OCI-LY7 (cell line): ENCODE measurements at regions not wholly inside any gene's neighbourhood (a gene's known extent, or its start where the extent isn't known, plus 50 kb on each side); places are given as distances from the start of the nearest gene placed in this dataset.

Experiments
- BruUV-seq: library from RNA; stranded (reverse); fragments of 400-500 nt; replicated peaks from 2 replicates; lab custom pipeline; 2021; lab: Mats Ljungman, UMichigan
- CTCF ChIA-PET: fragments of 300-600 bp; sonication (Branson Sonifier 250); formaldehyde crosslinking; loops from one replicate; lab custom pipeline; 2022; ENCODE audit warnings: antibody characterized with exemption; ENCODE audit not compliant: unreplicated experiment; lab: Charles Lee
- POLR2A ChIA-PET: fragments of 300-600 bp; sonication (Branson Sonifier 250); formaldehyde crosslinking; loops from one replicate; lab custom pipeline; 2022; ENCODE audit warnings: antibody characterized with exemption; lab: Charles Lee
- DNase-seq: peaks from one replicate; pipeline ENCODE4 v3.0.0-alpha.2; 2015; ENCODE audit warnings: low spot score
- H2AFZ ChIP-seq: fragments of 200-600 bp; sonication (generic), shearing (Covaris generic); 2 replicates; pipeline ENCODE4 v1.6.1; 2014; ENCODE audit warnings: mild to moderate bottlenecking, antibody characterized with exemption, low read length, moderate library complexity
- H3K27ac ChIP-seq: fragments of 200-600 bp; sonication (generic); 2 replicates; pipeline ENCODE4 v1.5.1; 2014; ENCODE audit warnings: mixed run types, low read depth, mild to moderate bottlenecking, moderate library complexity, low read length, inconsistent platforms; ENCODE audit not compliant: poor library complexity, severe bottlenecking
- H3K36me3 ChIP-seq: fragments of 200-600 bp; sonication (generic); 2 replicates; pipeline ENCODE4 v1.6.1; 2014; ENCODE audit warnings: mild to moderate bottlenecking, antibody characterized with exemption, low read length, moderate library complexity, mixed read lengths; ENCODE audit not compliant: insufficient read depth
- H3K4me1 ChIP-seq: fragments of 200-600 bp; sonication (generic); 2 replicates; pipeline ENCODE4 v1.5.1; 2014; ENCODE audit warnings: mild to moderate bottlenecking, low read length; ENCODE audit not compliant: insufficient read depth, poor library complexity, severe bottlenecking
- H3K4me2 ChIP-seq: fragments of 200-600 bp; sonication (generic); 2 replicates; pipeline ENCODE4 v1.6.1; 2014; ENCODE audit warnings: mild to moderate bottlenecking, low read length
- H3K4me3 ChIP-seq: fragments of 200-600 bp; sonication (generic); 2 replicates; pipeline ENCODE4 v1.5.1; 2014; ENCODE audit warnings: mild to moderate bottlenecking, low read depth, low read length; ENCODE audit not compliant: poor library complexity, severe bottlenecking
- H3K79me2 ChIP-seq: fragments of 200-600 bp; sonication (generic); 2 replicates; pipeline ENCODE4 v1.6.1; 2016; ENCODE audit warnings: low read depth, mild to moderate bottlenecking, low read length, moderate library complexity, mixed read lengths; ENCODE audit not compliant: insufficient read depth
- H3K9me2 ChIP-seq: fragments of 200-600 bp; sonication (generic); 2 replicates; pipeline ENCODE4 v1.6.1; 2016; ENCODE audit warnings: mild to moderate bottlenecking, low read length, mixed read lengths; ENCODE audit not compliant: insufficient read depth
- H3K9me3 ChIP-seq: fragments of 200-600 bp; sonication (generic); 2 replicates; pipeline ENCODE4 v1.6.1; 2014; ENCODE audit warnings: mild to moderate bottlenecking, mixed run types, low read length, mixed read lengths
- H4K20me1 ChIP-seq: fragments of 200-600 bp; sonication (generic); 2 replicates; pipeline ENCODE4 v1.6.1; 2014; ENCODE audit warnings: mild to moderate bottlenecking, antibody characterized with exemption, low read length, moderate library complexity, mixed read lengths; ENCODE audit not compliant: insufficient read depth
- EZH2phosphoT487 ChIP-seq: fragments of 200-600 bp; sonication (generic); IDR thresholded peaks from 2 replicates; pipeline ENCODE4 v1.6.1; 2018; ENCODE audit warnings: low read depth, borderline replicate concordance, mild to moderate bottlenecking, mixed run types, antibody characterized with exemption, low read length, moderate library complexity, mixed read lengths
- intact Hi-C: fragments of 100-400 bp; cut with micrococcal nuclease; formaldehyde crosslinking; loops from one replicate; pipeline ENCODE4 v1.10.0; 2022; ENCODE audit not compliant: unreplicated experiment
- TF ChIP-seq, protein P1 (sequence below): fragments of 200-600 bp; sonication (generic); conservative IDR thresholded peaks from 2 replicates; pipeline ENCODE4 v1.5.1; 2014; ENCODE audit warnings: mild to moderate bottlenecking, antibody characterized with exemption, low read length, moderate library complexity, mixed read lengths

DNA sequence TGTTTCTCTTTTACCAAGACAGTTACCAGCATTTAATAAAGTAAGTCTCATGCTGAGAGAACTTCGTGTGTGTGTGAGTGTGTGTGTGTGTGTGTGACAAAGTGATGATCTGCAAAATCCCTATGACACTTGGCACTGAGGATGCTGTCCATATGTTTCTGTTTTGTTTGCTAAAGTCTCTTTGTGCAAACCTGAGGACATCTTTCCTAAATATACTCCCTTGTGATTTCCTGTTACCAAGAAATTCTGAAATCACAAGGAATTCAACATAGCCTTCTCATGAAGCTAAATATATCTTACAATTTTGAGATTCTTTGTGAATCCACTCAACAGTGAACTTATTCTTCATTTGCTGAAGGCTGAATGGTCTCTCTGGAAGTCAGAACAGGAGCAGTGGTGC, 1359.7 kb upstream of the NRXN1 start:
- Histone ChIP-seq H2AFZ (no peak overlapping the region), H3K4me2 (no peak overlapping the region), H3K4me1 (no peaks in the 10 kb centered on the region), H3K79me2 (no peaks in the 10 kb centered on the region), H3K27ac (no peak overlapping the region), H3K9me3 (no peaks in the 10 kb centered on the region), H4K20me1 (no peaks in the 10 kb centered on the region), H3K4me3 (no peak overlapping the region), H3K36me3 (no peaks in the 10 kb centered on the region), H3K9me2 (no peaks in the 10 kb centered on the region)
- intact Hi-C loops = no loop called here
- ChIA-PET CTCF (no interaction called here), POLR2A (no interaction called here)
- no peak for DNase-seq
- BruUV-seq = no TSS peak
- TF ChIP-seq, protein P1, sequence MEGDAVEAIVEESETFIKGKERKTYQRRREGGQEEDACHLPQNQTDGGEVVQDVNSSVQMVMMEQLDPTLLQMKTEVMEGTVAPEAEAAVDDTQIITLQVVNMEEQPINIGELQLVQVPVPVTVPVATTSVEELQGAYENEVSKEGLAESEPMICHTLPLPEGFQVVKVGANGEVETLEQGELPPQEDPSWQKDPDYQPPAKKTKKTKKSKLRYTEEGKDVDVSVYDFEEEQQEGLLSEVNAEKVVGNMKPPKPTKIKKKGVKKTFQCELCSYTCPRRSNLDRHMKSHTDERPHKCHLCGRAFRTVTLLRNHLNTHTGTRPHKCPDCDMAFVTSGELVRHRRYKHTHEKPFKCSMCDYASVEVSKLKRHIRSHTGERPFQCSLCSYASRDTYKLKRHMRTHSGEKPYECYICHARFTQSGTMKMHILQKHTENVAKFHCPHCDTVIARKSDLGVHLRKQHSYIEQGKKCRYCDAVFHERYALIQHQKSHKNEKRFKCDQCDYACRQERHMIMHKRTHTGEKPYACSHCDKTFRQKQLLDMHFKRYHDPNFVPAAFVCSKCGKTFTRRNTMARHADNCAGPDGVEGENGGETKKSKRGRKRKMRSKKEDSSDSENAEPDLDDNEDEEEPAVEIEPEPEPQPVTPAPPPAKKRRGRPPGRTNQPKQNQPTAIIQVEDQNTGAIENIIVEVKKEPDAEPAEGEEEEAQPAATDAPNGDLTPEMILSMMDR = no peak
- no peak for TF ChIP-seq EZH2phosphoT487

DNA sequence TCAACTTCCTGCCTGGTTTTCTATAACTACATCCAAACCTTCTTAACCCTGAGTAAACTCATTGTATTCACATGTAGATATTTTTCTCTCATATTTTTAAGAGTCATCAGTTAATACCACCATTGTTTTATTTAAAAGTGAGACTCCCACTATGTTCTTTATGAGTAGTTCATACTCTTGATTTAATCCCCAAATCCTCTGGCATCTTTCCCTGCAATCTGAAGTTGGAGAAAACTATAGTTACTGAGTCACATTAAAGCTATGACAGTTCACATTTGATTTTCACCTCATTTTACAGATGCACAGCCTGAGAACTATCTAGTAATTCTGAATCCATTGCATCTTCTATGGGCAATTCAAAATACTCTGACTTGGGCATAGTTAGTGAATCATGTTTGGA, 1358.7 kb upstream of the NRXN1 start:
- CTCF ChIA-PET = no interaction called here
- H3K4me3 ChIP-seq = no peak overlapping the region
- intact Hi-C loops = no loop called here
- no peak overlapping the region for H3K4me2 ChIP-seq
- POLR2A ChIA-PET = no interaction called here
- TF ChIP-seq EZH2phosphoT487 = no peak
- no peaks in the 10 kb centered on the region for H4K20me1 ChIP-seq
- H3K9me2 ChIP-seq = no peaks in the 10 kb centered on the region
- no peak overlapping the region for H2AFZ ChIP-seq
- H3K36me3 ChIP-seq = no peaks in the 10 kb centered on the region
- no TSS peak for BruUV-seq
- no peaks in the 10 kb centered on the region for H3K79me2 ChIP-seq
- H3K9me3 ChIP-seq = no peaks in the 10 kb centered on the region
- H3K4me1 ChIP-seq = no peaks in the 10 kb centered on the region
- DNase-seq = no peak
- H3K27ac ChIP-seq = no peak overlapping the region

DNA sequence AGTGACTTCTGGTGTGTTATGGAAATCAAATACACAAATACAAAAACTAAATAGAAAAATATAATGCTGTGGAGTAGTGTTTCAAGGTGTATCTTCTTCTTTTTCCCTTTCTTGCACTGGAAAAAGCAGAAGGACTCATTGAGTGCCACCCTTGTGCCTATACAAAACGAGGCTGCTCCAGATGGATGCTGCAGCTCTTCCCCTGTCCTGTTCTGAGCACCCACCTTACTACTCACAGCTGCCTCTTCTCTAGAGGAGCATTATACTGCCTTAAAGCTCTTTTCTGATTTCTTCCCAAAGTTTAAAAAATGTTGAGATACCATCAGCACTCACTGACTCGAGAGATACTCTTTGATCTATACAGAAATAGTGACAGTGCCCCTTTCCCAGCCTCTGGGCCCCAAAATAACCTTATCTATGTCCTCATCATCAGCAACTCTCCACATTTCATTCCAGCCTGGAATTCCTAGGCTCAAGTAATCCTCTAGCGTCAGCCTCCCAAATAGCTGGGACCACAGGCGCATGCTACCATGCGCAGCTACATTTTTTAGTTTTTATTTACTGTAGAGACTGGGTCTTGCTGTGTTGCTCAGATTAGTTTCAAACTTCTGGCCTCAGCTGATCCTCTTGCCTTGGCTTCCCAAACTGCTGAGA, 1356.1 kb upstream of the NRXN1 start:
- Histone ChIP-seq H2AFZ (no peak overlapping the region), H3K79me2 (no peaks in the 10 kb centered on the region), H3K4me1 (no peaks in the 10 kb centered on the region), H3K27ac (no peak overlapping the region), H3K9me2 (no peaks in the 10 kb centered on the region), H4K20me1 (no peaks in the 10 kb centered on the region), H3K4me3 (no peak overlapping the region), H3K9me3 (no peaks in the 10 kb centered on the region), H3K4me2 (no peak overlapping the region), H3K36me3 (no peaks in the 10 kb centered on the region)
- no TSS peak for BruUV-seq
- DNase-seq = no peak
- CTCF ChIA-PET = no interaction called here
- TF ChIP-seq, protein P1 = no peak
- no peak for TF ChIP-seq EZH2phosphoT487
- intact Hi-C loops = no loop called here
- POLR2A ChIA-PET = no interaction called here
